ENCODE measurements at regions not wholly inside any gene's neighbourhood (a gene's known extent, or its start where the extent isn't known, plus 50 kb on each side); places are given as distances from the start of the nearest gene placed in this dataset.

- H3K4me3 ChIP-seq (ENCODE audit: low read depth, low read length, poor library complexity, severe bottlenecking): no peak overlapping the region
Measured at GRCh38 chr5:105730982-105731381, 1939.8 kb downstream of the EFNA5 start.

GRCh38 chr5:105726093-105726492 lies 1944.6 kb downstream of the EFNA5 start:
- H3K9me3 ChIP-seq (ENCODE audit: low read length): no peaks in the 10 kb centered on the region
- H3K4me1 ChIP-seq (ENCODE audit: insufficient read depth, low read length, severe bottlenecking): no peaks in the 10 kb centered on the region
- H3K27me3 ChIP-seq (ENCODE audit: insufficient read depth, low read length): no peaks in the 10 kb centered on the region
- TF ChIP-seq EZH2 (IDR thresholded peaks at IDR 0.05; ENCODE audit: borderline replicate concordance, low read length) (no peak), CTCF (IDR thresholded peaks at IDR 0.05; ENCODE audit: low read length) (no peak)
- H3K4me2 ChIP-seq (ENCODE audit: low read length): no peak overlapping the region
- H3K27ac ChIP-seq (ENCODE audit: low read depth, low read length, poor library complexity, severe bottlenecking): no peak overlapping the region
- H3K79me2 ChIP-seq (ENCODE audit: insufficient read depth, low read length): no peaks in the 10 kb centered on the region
- no peaks in the 10 kb centered on the region for H3F3A ChIP-seq (ENCODE audit: insufficient read depth, low read length)
- no peak overlapping the region for H3K4me3 ChIP-seq (ENCODE audit: low read depth, low read length, poor library complexity, severe bottlenecking)
- H4K20me1 ChIP-seq (ENCODE audit: insufficient read depth, low read length): no peaks in the 10 kb centered on the region
- no peaks in the 10 kb centered on the region for H3K36me3 ChIP-seq (ENCODE audit: insufficient read depth, low read length)
- no peak overlapping the region for H2AFZ ChIP-seq (ENCODE audit: low read length)
- no peaks in the 10 kb centered on the region for H3K9me2 ChIP-seq (ENCODE audit: low read depth, low read length)
- no peak overlapping the region for H3K9ac ChIP-seq (ENCODE audit: low read length)

More at GRCh38 chr5:105730982-105731381, 1939.8 kb downstream of the EFNA5 start:
- H3K9me3 ChIP-seq (ENCODE audit: low read length): no peaks in the 10 kb centered on the region
- no peaks in the 10 kb centered on the region for H3F3A ChIP-seq (ENCODE audit: insufficient read depth, low read length)
- no peak overlapping the region for H2AFZ ChIP-seq (ENCODE audit: low read length)
- no peaks in the 10 kb centered on the region for H3K79me2 ChIP-seq (ENCODE audit: insufficient read depth, low read length)
- H3K4me1 ChIP-seq (ENCODE audit: insufficient read depth, low read length, severe bottlenecking): no peaks in the 10 kb centered on the region
- H3K4me2 ChIP-seq (ENCODE audit: low read length): no peak overlapping the region
- TF ChIP-seq EZH2 (IDR thresholded peaks at IDR 0.05; ENCODE audit: borderline replicate concordance, low read length) (no peak), CTCF (IDR thresholded peaks at IDR 0.05; ENCODE audit: low read length) (no peak)
- no peaks in the 10 kb centered on the region for H3K36me3 ChIP-seq (ENCODE audit: insufficient read depth, low read length)
- no peaks in the 10 kb centered on the region for H4K20me1 ChIP-seq (ENCODE audit: insufficient read depth, low read length)
- no peak overlapping the region for H3K27ac ChIP-seq (ENCODE audit: low read depth, low read length, poor library complexity, severe bottlenecking)
- H3K27me3 ChIP-seq (ENCODE audit: insufficient read depth, low read length): no peaks in the 10 kb centered on the region
- H3K9me2 ChIP-seq (ENCODE audit: low read depth, low read length): no peaks in the 10 kb centered on the region
- H3K9ac ChIP-seq (ENCODE audit: low read length): no peak overlapping the region

- H3K4me3 ChIP-seq (ENCODE audit: low read depth, low read length, poor library complexity, severe bottlenecking): no peak overlapping the region
Measured at GRCh38 chr5:105708442-105708841, 1962.3 kb downstream of the EFNA5 start.

More at GRCh38 chr5:105708442-105708841, 1962.3 kb downstream of the EFNA5 start:
- Histone ChIP-seq H4K20me1 (ENCODE audit: insufficient read depth, low read length) (no peaks in the 10 kb centered on the region), H3K9me2 (ENCODE audit: low read depth, low read length) (no peaks in the 10 kb centered on the region), H3K36me3 (ENCODE audit: insufficient read depth, low read length) (no peaks in the 10 kb centered on the region), H2AFZ (ENCODE audit: low read length) (no peak overlapping the region), H3K9ac (ENCODE audit: low read length) (no peak overlapping the region), H3K9me3 (ENCODE audit: low read length) (no peaks in the 10 kb centered on the region), H3K79me2 (ENCODE audit: insufficient read depth, low read length) (no peaks in the 10 kb centered on the region), H3K27ac (ENCODE audit: low read depth, low read length, poor library complexity, severe bottlenecking) (no peak overlapping the region), H3K4me2 (ENCODE audit: low read length) (no peak overlapping the region), H3K4me1 (ENCODE audit: insufficient read depth, low read length, severe bottlenecking) (no peaks in the 10 kb centered on the region), H3K27me3 (ENCODE audit: insufficient read depth, low read length) (no peaks in the 10 kb centered on the region), H3F3A (ENCODE audit: insufficient read depth, low read length) (no peaks in the 10 kb centered on the region)
- no peak for TF ChIP-seq CTCF (IDR thresholded peaks at IDR 0.05; ENCODE audit: low read length)
- TF ChIP-seq EZH2 (IDR thresholded peaks at IDR 0.05; ENCODE audit: borderline replicate concordance, low read length): no peak
